HG03060 (cell line): ENCODE measurements at regions not wholly inside any gene's neighbourhood (a gene's known extent, or its start where the extent isn't known, plus 50 kb on each side); places are given as distances from the start of the nearest gene placed in this dataset.
"Not testable (repeated sequence)": the region's sequence is repeated elsewhere in the genome, so short reads cannot be mapped to it uniquely, and the experiment has no call there.

Source experiments
- ATAC-seq: cut with Tn5 transposase; IDR thresholded peaks from one replicate; pipeline ENCODE4 v1.9.1; 2021; ENCODE audit warnings: low read depth, moderate number of reproducible peaks; ENCODE audit not compliant: unreplicated experiment

GRCh38 chr6:142631517-142632385 is 313.2 kb downstream of the HIVEP2 start:
- ATAC-seq = no peak

- ATAC-seq = no peak
Observed at GRCh38 chr6:142633317-142633716, 311.7 kb downstream of the HIVEP2 start.

- ATAC-seq = no peak
Observed at GRCh38 chr6:142635130-142635529, 309.8 kb downstream of the HIVEP2 start.

GRCh38 chr6:142637624-142638351 is 307.2 kb downstream of the HIVEP2 start:
- ATAC-seq = no peak

GRCh38 chr6:142642651-142643050 is 302.3 kb downstream of the HIVEP2 start:
- ATAC-seq = no peak

GRCh38 chr6:142644866-142645265 is 300.1 kb downstream of the HIVEP2 start:
- no peak for ATAC-seq

GRCh38 chr6:142645663-142646062 is 299.3 kb downstream of the HIVEP2 start:
- no peak for ATAC-seq

- no peak for ATAC-seq
Observed at GRCh38 chr6:142647449-142648035, 297.4 kb downstream of the HIVEP2 start.

GRCh38 chr6:142648036-142648451 is 296.9 kb downstream of the HIVEP2 start:
- no peak for ATAC-seq

GRCh38 chr6:142648526-142648925 is 296.4 kb downstream of the HIVEP2 start:
- no peak for ATAC-seq

GRCh38 chr6:142649438-142650234 is 295.3 kb downstream of the HIVEP2 start:
- not testable (repeated sequence) for ATAC-seq

GRCh38 chr6:142651384-142651783 is 293.6 kb downstream of the HIVEP2 start:
- ATAC-seq = no peak

- no peak for ATAC-seq
Observed at GRCh38 chr6:142653710-142654420, 291.1 kb downstream of the HIVEP2 start.

GRCh38 chr6:142659661-142660060 is 285.3 kb downstream of the HIVEP2 start:
- ATAC-seq = no peak

- ATAC-seq = no peak
Observed at GRCh38 chr6:142665393-142665792, 279.6 kb downstream of the HIVEP2 start.

GRCh38 chr6:142666599-142667185 is 278.3 kb downstream of the HIVEP2 start:
- ATAC-seq = no peak

GRCh38 chr6:142669471-142670351 is 275.3 kb downstream of the HIVEP2 start:
- ATAC-seq = no peak

GRCh38 chr6:142671791-142672190 is 273.2 kb downstream of the HIVEP2 start:
- ATAC-seq = peak; percentile 80

GRCh38 chr6:142675517-142675916 is 269.5 kb downstream of the HIVEP2 start:
- no peak for ATAC-seq
